Kidney epithelial cell (primary cell): ENCODE measurements at regions not wholly inside any gene's neighbourhood (a gene's known extent, or its start where the extent isn't known, plus 50 kb on each side); places are given as distances from the start of the nearest gene placed in this dataset.

ENCODE experiments used
- DNase-seq: peaks from one replicate; pipeline ENCODE4 v3.0.0-alpha.2; 2010; ENCODE audit warnings: low read depth
- H3K27me3 ChIP-seq: 2 replicates; pipeline ENCODE4 v1.6.0; 2011; ENCODE audit warnings: low read length; ENCODE audit not compliant: control insufficient read depth, insufficient read depth
- H3K36me3 ChIP-seq: 2 replicates; pipeline ENCODE4 v1.5.1; 2011; ENCODE audit warnings: low read length; ENCODE audit not compliant: control insufficient read depth, insufficient read depth
- H3K4me3 ChIP-seq: 2 replicates; pipeline ENCODE4 v1.5.1; 2011; ENCODE audit warnings: low read depth, mild to moderate bottlenecking, control low read depth, low read length
- TF ChIP-seq, protein P1 (sequence below): IDR thresholded peaks from 2 replicates; pipeline ENCODE4 v1.5.1; 2011; ENCODE audit warnings: mild to moderate bottlenecking, moderate library complexity, low read length, control low read depth, inconsistent platforms; ENCODE audit not compliant: insufficient read depth, poor library complexity, severe bottlenecking

DNA sequence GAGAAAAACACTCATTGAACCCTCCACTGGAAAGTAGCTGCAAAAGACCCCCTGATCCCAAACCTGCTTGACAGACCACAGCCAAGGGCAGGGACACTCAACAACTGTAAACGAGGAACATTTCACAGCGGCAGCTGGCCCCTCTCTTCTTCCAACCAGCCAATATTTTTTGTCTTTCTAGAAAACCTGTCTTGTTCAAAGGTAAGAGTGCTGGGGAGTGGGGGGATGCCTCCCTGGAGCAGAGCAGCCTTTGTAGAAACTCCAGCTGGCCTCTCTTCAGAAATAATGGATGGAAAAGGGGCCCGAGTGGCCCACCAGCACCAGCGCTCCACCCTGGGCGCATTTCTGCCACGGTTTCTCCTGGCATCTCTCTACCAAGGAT, 384.0 kb downstream of the RRAGC start:
- no peak for DNase-seq
- TF ChIP-seq, protein P1, sequence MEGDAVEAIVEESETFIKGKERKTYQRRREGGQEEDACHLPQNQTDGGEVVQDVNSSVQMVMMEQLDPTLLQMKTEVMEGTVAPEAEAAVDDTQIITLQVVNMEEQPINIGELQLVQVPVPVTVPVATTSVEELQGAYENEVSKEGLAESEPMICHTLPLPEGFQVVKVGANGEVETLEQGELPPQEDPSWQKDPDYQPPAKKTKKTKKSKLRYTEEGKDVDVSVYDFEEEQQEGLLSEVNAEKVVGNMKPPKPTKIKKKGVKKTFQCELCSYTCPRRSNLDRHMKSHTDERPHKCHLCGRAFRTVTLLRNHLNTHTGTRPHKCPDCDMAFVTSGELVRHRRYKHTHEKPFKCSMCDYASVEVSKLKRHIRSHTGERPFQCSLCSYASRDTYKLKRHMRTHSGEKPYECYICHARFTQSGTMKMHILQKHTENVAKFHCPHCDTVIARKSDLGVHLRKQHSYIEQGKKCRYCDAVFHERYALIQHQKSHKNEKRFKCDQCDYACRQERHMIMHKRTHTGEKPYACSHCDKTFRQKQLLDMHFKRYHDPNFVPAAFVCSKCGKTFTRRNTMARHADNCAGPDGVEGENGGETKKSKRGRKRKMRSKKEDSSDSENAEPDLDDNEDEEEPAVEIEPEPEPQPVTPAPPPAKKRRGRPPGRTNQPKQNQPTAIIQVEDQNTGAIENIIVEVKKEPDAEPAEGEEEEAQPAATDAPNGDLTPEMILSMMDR = no peak
- Histone ChIP-seq H3K27me3 (peaks cover 28% of the 10 kb centered on the region), H3K36me3 (no peaks in the 10 kb centered on the region), H3K4me3 (no peak overlapping the region)

DNA sequence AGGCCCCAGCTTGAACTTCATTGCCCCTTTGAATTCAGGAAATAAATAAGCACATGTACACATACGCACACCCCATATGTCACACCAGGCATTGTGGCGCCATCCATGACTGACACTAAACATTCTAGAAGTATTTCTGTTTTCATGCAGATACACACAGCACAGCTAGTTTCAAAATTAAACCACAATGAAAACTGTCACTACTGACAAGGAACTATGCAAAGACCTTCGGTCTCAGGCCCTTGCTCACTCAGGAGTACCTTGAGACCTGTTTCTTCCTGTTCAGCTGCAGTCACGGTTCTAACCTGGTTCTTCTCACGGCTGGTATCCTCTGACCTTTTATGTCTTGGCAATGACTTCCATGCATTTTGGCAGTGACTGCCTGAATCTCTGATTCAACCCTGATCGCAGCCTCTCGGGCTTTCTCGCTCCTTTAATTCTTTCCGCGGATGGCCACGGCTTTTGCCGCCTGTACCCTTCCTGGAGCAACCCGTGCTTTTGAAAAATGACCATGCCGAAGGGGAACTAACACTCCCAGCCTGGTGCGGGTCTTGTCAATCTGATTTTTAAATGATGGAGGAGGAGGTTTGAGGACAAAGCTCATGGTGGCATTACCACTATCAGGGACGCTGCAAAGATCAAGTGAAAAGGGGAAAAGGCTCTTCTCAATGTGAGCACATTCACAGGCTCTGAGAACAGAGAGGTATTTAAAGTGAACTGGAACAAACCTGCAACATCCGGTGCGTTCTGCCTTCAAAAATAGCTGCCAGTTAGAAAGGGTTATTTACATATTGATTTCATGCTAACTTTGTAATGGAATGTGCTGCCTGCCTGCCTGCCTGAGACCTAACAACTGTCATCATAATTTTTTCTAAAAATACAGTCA, 384.6 kb downstream of the RRAGC start:
- TF ChIP-seq, protein P1 = no peak
- H3K36me3 ChIP-seq = no peaks in the 10 kb centered on the region
- H3K4me3 ChIP-seq = no peak overlapping the region
- no peak for DNase-seq
- peaks cover 28% of the 10 kb centered on the region for H3K27me3 ChIP-seq

DNA sequence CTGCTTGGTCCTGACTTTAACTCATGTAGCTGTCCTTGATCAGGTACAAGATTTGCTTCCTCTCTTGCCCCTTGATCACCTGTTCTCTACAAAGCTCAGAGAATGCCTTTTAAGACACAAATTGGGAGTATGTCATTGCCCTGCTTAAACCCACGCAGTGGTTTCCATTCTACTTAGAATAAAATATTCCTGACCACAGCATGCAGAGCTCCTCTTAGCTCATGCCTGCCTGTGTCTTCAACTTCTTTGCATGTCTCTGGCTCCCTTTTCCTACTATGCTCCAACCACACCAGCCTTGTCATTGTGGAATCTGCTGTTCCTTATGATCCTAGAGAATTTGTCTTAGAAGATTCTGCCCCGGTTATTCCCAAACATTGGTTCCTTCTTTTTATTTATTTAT, 393.1 kb downstream of the RRAGC start:
- H3K27me3 ChIP-seq = no peaks in the 10 kb centered on the region
- DNase-seq = no peak
- H3K4me3 ChIP-seq = no peak overlapping the region
- no peaks in the 10 kb centered on the region for H3K36me3 ChIP-seq
- TF ChIP-seq, protein P1 = no peak

DNA sequence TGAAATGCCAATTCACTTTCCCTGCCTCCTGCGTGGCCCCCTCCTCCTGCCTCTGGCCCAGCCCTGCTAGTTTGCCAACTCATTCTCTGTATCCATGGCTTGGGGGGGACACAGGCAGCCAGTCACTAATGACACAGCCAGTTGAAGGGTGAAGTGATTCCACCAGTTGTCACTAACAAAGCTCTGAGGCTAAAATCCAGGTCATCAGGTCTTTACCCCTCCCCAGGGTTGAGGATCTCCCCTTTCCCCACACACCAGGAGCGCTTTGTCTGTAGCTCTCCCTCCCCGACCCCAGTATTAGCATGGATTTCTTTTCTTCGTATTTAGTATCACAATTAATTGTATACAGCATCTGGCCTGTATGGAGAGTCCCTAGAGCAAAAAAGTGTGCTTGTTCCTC, 394.1 kb downstream of the RRAGC start:
- TF ChIP-seq, protein P1 = no peak
- no peak for DNase-seq

DNA sequence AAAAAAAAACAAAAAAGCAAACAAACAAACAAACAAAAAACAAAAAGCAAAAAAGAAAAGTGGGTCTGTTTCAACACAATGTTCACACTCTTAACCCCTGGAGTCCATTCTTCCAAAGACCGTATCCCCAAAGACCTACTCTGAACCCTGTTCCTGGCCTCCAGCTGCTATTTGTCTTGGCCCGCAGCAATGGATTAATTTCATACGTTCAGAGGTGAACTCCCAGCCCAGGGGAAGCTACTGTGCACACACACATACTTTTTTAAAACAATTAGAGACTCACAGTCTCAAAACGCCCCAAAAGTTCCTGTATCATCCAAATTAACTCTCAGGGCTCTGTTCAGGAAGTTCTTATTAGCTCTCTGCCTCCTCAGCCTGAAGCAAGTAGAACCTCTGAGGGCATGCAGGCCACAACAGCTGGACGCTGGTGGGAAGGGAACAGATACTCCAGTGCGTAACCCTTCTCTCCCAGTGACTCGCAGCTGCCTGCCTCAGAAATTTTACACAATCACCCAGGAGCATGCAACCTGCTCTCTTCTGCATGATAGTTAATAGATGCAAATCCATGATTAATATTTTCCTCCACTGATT, 395.4 kb downstream of the RRAGC start:
- DNase-seq = no peak
- TF ChIP-seq, protein P1 = no peak

More for the DNA sequence above, 394.1 kb downstream of the RRAGC start:
- no peaks in the 10 kb centered on the region for H3K36me3 ChIP-seq
- no peaks in the 10 kb centered on the region for H3K27me3 ChIP-seq
- H3K4me3 ChIP-seq = no peak overlapping the region

DNA sequence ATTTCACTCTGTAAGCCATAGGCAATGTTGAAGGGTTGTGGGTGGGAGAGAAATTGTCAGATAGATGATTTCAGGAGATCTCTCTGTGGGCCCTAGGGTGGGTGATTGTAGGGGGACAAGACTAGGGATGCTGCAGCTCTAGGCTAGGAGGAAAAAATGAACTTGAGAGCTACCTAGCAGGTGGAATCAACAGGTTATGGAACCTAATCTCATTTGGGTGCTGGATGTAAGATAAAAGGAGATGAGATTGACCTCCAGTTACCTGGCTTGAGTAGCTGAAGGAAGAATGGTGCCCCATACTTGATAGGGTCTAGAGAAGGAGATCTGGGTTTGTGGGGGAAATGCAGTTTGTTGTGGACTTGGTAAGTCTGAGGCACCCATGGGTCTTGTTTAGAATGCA, 396.5 kb downstream of the RRAGC start:
- TF ChIP-seq, protein P1 = no peak
- no peak for DNase-seq

More for the DNA sequence above, 395.4 kb downstream of the RRAGC start:
- H3K36me3 ChIP-seq = no peaks in the 10 kb centered on the region
- no peaks in the 10 kb centered on the region for H3K27me3 ChIP-seq
- no peak overlapping the region for H3K4me3 ChIP-seq

More for the DNA sequence above, 396.5 kb downstream of the RRAGC start:
- no peaks in the 10 kb centered on the region for H3K27me3 ChIP-seq
- no peaks in the 10 kb centered on the region for H3K36me3 ChIP-seq
- no peak overlapping the region for H3K4me3 ChIP-seq
